ENCODE measurements at regions not wholly inside any gene's neighbourhood (a gene's known extent, or its start where the extent isn't known, plus 50 kb on each side); places are given as distances from the start of the nearest gene placed in this dataset.

GRCh38 chr20:1790386-1790785 is 104.8 kb upstream of the SIRPA start:
- TF ChIP-seq CTCF (IDR thresholded peaks at IDR 0.05 in 8 of 11, conservative IDR thresholded peaks at IDR 0.05 in 3 of 11) (no peak), POLR2A (IDR thresholded peaks at IDR 0.05) (no peak)
